Osteoblast (primary cell): ENCODE measurements at regions not wholly inside any gene's neighbourhood (a gene's known extent, or its start where the extent isn't known, plus 50 kb on each side); places are given as distances from the start of the nearest gene placed in this dataset.
A peak's percentile ranks its signal among the peaks of the same experiment; 100 is the strongest.
"Not testable (repeated sequence)": the region's sequence is repeated elsewhere in the genome, so short reads cannot be mapped to it uniquely, and the experiment has no call there.

Source experiments
- DNase-seq: peaks from one replicate; pipeline ENCODE4 v3.0.0; 2011; ENCODE audit warnings: low spot score, mixed read lengths; ENCODE audit not compliant: insufficient read length; ENCODE audit errors: missing footprints
- H2AFZ ChIP-seq: 2 replicates; pipeline ENCODE4 v1.6.0; 2011; ENCODE audit warnings: mild to moderate bottlenecking, low read length
- H3K27ac ChIP-seq: 2 replicates; pipeline ENCODE4 v1.5.1; 2011; ENCODE audit warnings: mild to moderate bottlenecking, low read depth, low read length, moderate library complexity
- H3K27me3 ChIP-seq: 2 replicates; pipeline ENCODE4 v1.6.0; 2012; ENCODE audit warnings: mild to moderate bottlenecking, control low read depth, inconsistent platforms, low read length, moderate library complexity; ENCODE audit not compliant: insufficient read depth
- H3K36me3 ChIP-seq: 2 replicates; pipeline ENCODE4 v1.5.1; 2011; ENCODE audit warnings: mild to moderate bottlenecking, low read length, control low read depth, moderate library complexity; ENCODE audit not compliant: insufficient read depth
- H3K4me1 ChIP-seq: 2 replicates; pipeline ENCODE4 v1.5.1; 2011; ENCODE audit warnings: mild to moderate bottlenecking, low read length, control low read depth, moderate library complexity; ENCODE audit not compliant: insufficient read depth
- H3K4me2 ChIP-seq: 2 replicates; pipeline ENCODE4 v1.6.0; 2011; ENCODE audit warnings: mild to moderate bottlenecking, low read length; ENCODE audit not compliant: insufficient read depth
- H3K4me3 ChIP-seq: fragments of 200-600 bp; sonication (generic); 3 replicates; pipeline ENCODE4 v1.5.1; 2012; ENCODE audit warnings: mild to moderate bottlenecking, low read length, inconsistent platforms; ENCODE audit not compliant: insufficient read depth
- H3K79me2 ChIP-seq: 2 replicates; pipeline ENCODE4 v1.6.0; 2012; ENCODE audit warnings: mild to moderate bottlenecking, low read length, control low read depth, inconsistent platforms; ENCODE audit not compliant: insufficient read depth
- H3K9me3 ChIP-seq: 2 replicates; pipeline ENCODE4 v1.5.1; 2011; ENCODE audit warnings: low read depth, low read length, control low read depth
- H4K20me1 ChIP-seq: 2 replicates; pipeline ENCODE4 v1.6.0; 2012; ENCODE audit warnings: mild to moderate bottlenecking, low read length, control low read depth; ENCODE audit not compliant: insufficient read depth
- CTCF ChIP-seq: IDR thresholded peaks from 2 replicates; pipeline ENCODE4 v1.5.1; 2011; ENCODE audit warnings: mild to moderate bottlenecking, low read depth, low read length, moderate library complexity; ENCODE audit errors: extremely low read depth

GRCh38 chr7:112540839-112541577, 60.2 kb downstream of the LSMEM1 start:
- H3K79me2 ChIP-seq, result no peaks in the 10 kb centered on the region
- H4K20me1 ChIP-seq, result no peaks in the 10 kb centered on the region
- H3K4me1 ChIP-seq, result no peaks in the 10 kb centered on the region
- H3K9me3 ChIP-seq, result no peaks in the 10 kb centered on the region
- H3K36me3 ChIP-seq, result no peaks in the 10 kb centered on the region
- DNase-seq, result no peak
- no peak overlapping the region for H3K27ac ChIP-seq
- H3K4me2 ChIP-seq, result no peak overlapping the region
- no peak for TF ChIP-seq CTCF
- H3K27me3 ChIP-seq, result no peaks in the 10 kb centered on the region
- H3K4me3 ChIP-seq, result no peak overlapping the region
- H2AFZ ChIP-seq, result no peak overlapping the region

- no peak for DNase-seq
- no peak for TF ChIP-seq CTCF
- H3K9me3 ChIP-seq, result no peaks in the 10 kb centered on the region
Observed at GRCh38 chr7:112546723-112547513, 66.1 kb downstream of the LSMEM1 start.

GRCh38 chr7:112547916-112548315, 67.1 kb downstream of the LSMEM1 start:
- H4K20me1 ChIP-seq, result no peaks in the 10 kb centered on the region
- no peak overlapping the region for H2AFZ ChIP-seq
- H3K27ac ChIP-seq, result no peak overlapping the region
- no peaks in the 10 kb centered on the region for H3K4me1 ChIP-seq
- DNase-seq, result no peak
- no peak for TF ChIP-seq CTCF
- H3K4me3 ChIP-seq, result no peak overlapping the region
- no peaks in the 10 kb centered on the region for H3K79me2 ChIP-seq
- no peaks in the 10 kb centered on the region for H3K9me3 ChIP-seq
- H3K4me2 ChIP-seq, result no peak overlapping the region
- no peaks in the 10 kb centered on the region for H3K36me3 ChIP-seq
- H3K27me3 ChIP-seq, result no peaks in the 10 kb centered on the region

More at GRCh38 chr7:112546723-112547513, 66.1 kb downstream of the LSMEM1 start:
- Histone ChIP-seq H3K27me3 (no peaks in the 10 kb centered on the region), H3K4me2 (no peak overlapping the region), H3K36me3 (no peaks in the 10 kb centered on the region), H3K27ac (no peak overlapping the region), H3K4me3 (no peak overlapping the region), H3K4me1 (no peaks in the 10 kb centered on the region), H3K79me2 (no peaks in the 10 kb centered on the region), H4K20me1 (no peaks in the 10 kb centered on the region), H2AFZ (no peak overlapping the region)

- H4K20me1 ChIP-seq, result no peaks in the 10 kb centered on the region
- no peak overlapping the region for H3K27ac ChIP-seq
- no peak overlapping the region for H3K4me3 ChIP-seq
- H3K79me2 ChIP-seq, result no peaks in the 10 kb centered on the region
- no peak overlapping the region for H2AFZ ChIP-seq
- TF ChIP-seq CTCF, result peak; percentile 96
- H3K4me1 ChIP-seq, result no peaks in the 10 kb centered on the region
- DNase-seq, result peak; percentile 79
- no peaks in the 10 kb centered on the region for H3K36me3 ChIP-seq
- H3K9me3 ChIP-seq, result no peaks in the 10 kb centered on the region
- no peak overlapping the region for H3K4me2 ChIP-seq
- H3K27me3 ChIP-seq, result no peaks in the 10 kb centered on the region
Observed at GRCh38 chr7:112550468-112551060, 69.8 kb downstream of the LSMEM1 start.

GRCh38 chr7:112551521-112551920, 70.7 kb downstream of the LSMEM1 start:
- H3K79me2 ChIP-seq, H3K36me3 ChIP-seq, H3K4me3 ChIP-seq, H3K27ac ChIP-seq, DNase-seq, H3K4me2 ChIP-seq, H3K27me3 ChIP-seq, H4K20me1 ChIP-seq, H3K4me1 ChIP-seq, H3K9me3 ChIP-seq, H2AFZ ChIP-seq: not testable (repeated sequence)
